SK-N-MC (cell line): ENCODE measurements at regions not wholly inside any gene's neighbourhood (a gene's known extent, or its start where the extent isn't known, plus 50 kb on each side); places are given as distances from the start of the nearest gene placed in this dataset.

Experiments used
- DNase-seq: peaks from one replicate; pipeline ENCODE4 v3.0.0-alpha.2; 2011; ENCODE audit warnings: low read depth, low spot score
- H3K27ac ChIP-seq: fragments of 200-600 bp; sonication (generic); 2 replicates; pipeline ENCODE4 v1.5.1; 2016; ENCODE audit warnings: mixed run types
- H3K36me3 ChIP-seq: fragments of 200-600 bp; sonication (generic); 2 replicates; pipeline ENCODE4 v1.6.1; 2017; ENCODE audit warnings: antibody characterized with exemption, low read length, mixed read lengths; ENCODE audit not compliant: insufficient read depth
- H3K4me3 ChIP-seq: fragments of 200-600 bp; sonication (generic); 2 replicates; pipeline ENCODE4 v1.5.1; 2016
- H3K9ac ChIP-seq: fragments of 200-600 bp; sonication (generic); 2 replicates; pipeline ENCODE4 v1.8.0; 2017; ENCODE audit warnings: mixed run types, mixed read lengths; ENCODE audit not compliant: insufficient read length
- H3K9me3 ChIP-seq: fragments of 200-600 bp; sonication (generic); 2 replicates; pipeline ENCODE4 v1.6.1; 2017; ENCODE audit warnings: low read depth, mild to moderate bottlenecking, antibody characterized with exemption, low read length, moderate library complexity, mixed read lengths
- EZH2 ChIP-seq: fragments of 200-600 bp; sonication (generic); IDR thresholded peaks from one replicate; pipeline ENCODE4 v1.6.1; 2017; ENCODE audit warnings: antibody characterized with exemption
- FOXP2 ChIP-seq: optimal IDR thresholded peaks from 2 replicates; pipeline ENCODE3; 2011; ENCODE audit warnings: mild to moderate bottlenecking, moderate library complexity; ENCODE audit not compliant: insufficient read depth; ENCODE audit errors: extremely low read length, control extremely low read depth
- POLR2AphosphoS5 ChIP-seq: IDR thresholded peaks from 2 replicates; pipeline ENCODE4 v1.6.1; 2012; ENCODE audit warnings: mild to moderate bottlenecking, low read depth, low read length, borderline replicate concordance

DNA sequence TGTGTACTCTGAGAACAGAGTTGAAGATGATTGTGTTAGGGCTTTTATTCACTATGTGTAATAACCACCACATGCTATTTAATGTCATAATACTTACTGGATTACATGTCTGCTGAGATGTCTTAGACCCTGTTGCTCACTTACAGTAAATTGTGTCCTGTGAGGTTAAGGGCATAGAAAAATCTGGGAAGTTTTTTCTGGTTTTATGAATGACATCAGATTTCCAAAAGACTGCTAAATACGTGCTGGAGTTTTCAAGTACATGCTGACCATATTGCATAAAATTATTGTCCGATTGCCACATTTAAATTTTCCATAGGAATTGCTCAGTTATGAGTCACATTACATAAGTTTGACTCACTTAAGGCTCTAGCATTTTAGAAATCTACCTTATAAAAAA lies 96.7 kb upstream of the COL5A2 start:
- no peak overlapping the region; the same call in 1 of the 2 replicates for H3K4me3 ChIP-seq
- DNase-seq: no peak
- H3K9me3 ChIP-seq: no peaks in the 10 kb centered on the region
- peak overlapping the region; percentile 46 for H3K9ac ChIP-seq
- TF ChIP-seq EZH2 (no peak), POLR2AphosphoS5 (no peak)
- peak overlapping the region; percentile 8; the same call in 1 of the 2 replicates for H3K27ac ChIP-seq
- no peaks in the 10 kb centered on the region for H3K36me3 ChIP-seq

DNA sequence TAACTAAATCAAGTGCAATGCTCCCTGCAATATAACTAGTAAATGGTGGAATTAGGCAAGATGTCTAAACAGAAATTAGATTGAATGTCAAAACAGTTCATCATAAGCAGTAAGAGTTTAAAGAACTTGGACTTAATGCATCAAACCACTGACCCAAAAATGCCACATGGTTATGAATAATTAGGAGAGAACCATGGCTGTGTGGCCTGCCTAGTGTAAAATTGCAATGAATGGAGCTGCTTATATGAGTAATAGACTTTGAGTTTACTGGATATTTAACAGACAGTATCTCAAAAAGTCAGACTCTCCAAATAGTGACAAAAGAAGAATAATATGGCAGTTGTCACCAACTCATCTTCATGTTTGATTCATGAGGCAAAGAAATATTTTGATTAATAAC lies 101.6 kb upstream of the COL5A2 start:
- Histone ChIP-seq H3K36me3 (no peaks in the 10 kb centered on the region), H3K9me3 (no peaks in the 10 kb centered on the region), H3K9ac (no peak overlapping the region), H3K27ac (no peak overlapping the region), H3K4me3 (no peak overlapping the region)
- no peak for DNase-seq
- TF ChIP-seq POLR2AphosphoS5: no peak
- TF ChIP-seq EZH2: no peak
- TF ChIP-seq FOXP2: no peak

- H3K9ac ChIP-seq: no peak overlapping the region
- no peak for TF ChIP-seq FOXP2
- TF ChIP-seq EZH2: no peak
- TF ChIP-seq POLR2AphosphoS5: no peak
- no peak for DNase-seq
- H3K9me3 ChIP-seq: no peaks in the 10 kb centered on the region
- H3K27ac ChIP-seq: no peak overlapping the region
- no peak overlapping the region for H3K4me3 ChIP-seq
- no peaks in the 10 kb centered on the region for H3K36me3 ChIP-seq
Measured at GRCh38 chr2:189285349-189285748, 105.8 kb upstream of the COL5A2 start.

DNA sequence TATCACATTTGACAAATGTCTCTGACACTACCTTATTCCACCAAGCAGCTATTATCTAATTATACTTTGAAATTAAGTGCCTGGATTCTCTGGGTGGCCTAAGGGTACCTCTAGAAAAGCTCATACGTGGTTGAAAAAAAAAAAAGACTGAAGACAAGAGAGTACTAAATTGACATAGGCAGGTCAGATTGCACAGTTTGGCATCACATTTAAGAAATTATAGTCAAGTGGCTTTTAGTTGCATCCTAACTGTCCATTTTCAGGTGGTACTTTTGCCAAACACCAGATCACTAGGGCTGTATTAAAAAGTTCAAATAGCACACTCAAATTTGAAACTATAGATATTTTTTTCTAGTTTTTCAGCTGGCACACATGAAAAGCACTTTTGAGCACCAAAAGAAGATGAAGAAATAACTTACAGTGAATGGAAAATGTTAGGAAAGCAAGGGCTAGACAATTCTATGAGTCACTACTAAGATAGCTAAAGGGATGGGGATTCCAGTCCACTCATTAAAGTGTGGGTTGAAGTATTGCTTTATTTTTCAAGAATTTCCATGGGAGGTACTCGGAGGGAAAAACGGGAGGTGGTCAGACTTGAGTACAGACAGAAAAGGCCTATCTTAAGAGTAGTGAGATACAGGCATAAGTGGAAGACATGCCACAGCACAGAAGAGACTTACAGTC lies 106.5 kb upstream of the COL5A2 start:
- TF ChIP-seq POLR2AphosphoS5 (no peak), FOXP2 (no peak), EZH2 (no peak)
- peak overlapping the region; percentile 32; the same call in 1 of the 2 replicates for H3K27ac ChIP-seq
- H3K36me3 ChIP-seq: no peaks in the 10 kb centered on the region
- H3K4me3 ChIP-seq: no peak overlapping the region
- DNase-seq: no peak
- H3K9me3 ChIP-seq: no peaks in the 10 kb centered on the region; the same call in 1 of the 2 replicates
- no peak overlapping the region for H3K9ac ChIP-seq

DNA sequence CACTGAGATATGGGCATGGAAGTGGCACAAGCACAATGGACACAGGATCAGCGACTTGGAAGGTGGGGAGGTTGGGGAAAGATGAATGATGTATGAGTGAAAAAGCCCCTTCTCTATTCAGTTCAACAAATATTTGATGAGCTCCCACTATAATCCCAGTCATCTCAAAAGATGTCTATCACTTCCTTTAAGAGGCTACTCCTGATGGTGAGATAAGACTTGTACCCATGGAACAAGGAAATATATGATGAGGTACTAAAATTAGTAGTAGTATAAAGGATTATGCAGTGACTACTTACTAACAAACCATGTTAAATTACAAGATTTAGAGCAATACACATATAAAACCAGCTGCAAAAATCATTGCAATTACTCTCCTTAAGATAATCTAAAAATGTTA lies 107.8 kb upstream of the COL5A2 start:
- H3K27ac ChIP-seq: 0 out of 2 replicates have a peak overlapping the region, but pooled peaks have one; percentile 71
- TF ChIP-seq FOXP2 (no peak), EZH2 (no peak), POLR2AphosphoS5 (no peak)
- DNase-seq: no peak
- peaks cover 4% of the 10 kb centered on the region; the same call in 1 of the 2 replicates for H3K9me3 ChIP-seq
- no peak overlapping the region for H3K4me3 ChIP-seq
- no peak overlapping the region for H3K9ac ChIP-seq
- H3K36me3 ChIP-seq: no peaks in the 10 kb centered on the region

DNA sequence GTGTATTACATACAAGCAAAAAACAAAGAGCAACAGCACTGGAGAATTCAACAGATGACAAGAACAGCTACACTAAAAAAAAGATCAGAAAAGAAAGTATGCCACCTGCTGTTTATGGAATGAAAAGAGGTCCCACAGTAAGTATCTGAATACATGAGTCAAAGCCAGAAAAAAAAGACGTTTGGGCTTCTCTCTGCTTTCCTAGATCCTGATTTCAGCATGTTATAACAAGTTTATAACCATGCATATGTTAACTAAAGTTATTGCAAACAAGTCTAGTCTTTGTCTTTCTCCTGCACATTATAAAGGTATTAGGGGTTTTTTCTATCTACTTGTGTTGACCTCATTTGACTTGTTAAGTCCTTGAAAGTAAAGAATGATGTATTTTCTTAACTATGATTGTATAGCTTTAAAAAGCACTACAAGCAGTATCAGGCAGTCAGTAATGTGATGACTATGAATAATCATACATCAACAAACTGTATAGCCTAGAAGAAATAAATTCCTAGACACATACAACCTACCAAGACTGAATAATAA lies 108.5 kb upstream of the COL5A2 start:
- Histone ChIP-seq H3K4me3 (peak overlapping the region; percentile 37; the same call in 1 of the 2 replicates), H3K9me3 (peaks cover 4% of the 10 kb centered on the region; the same call in 1 of the 2 replicates), H3K9ac (no peak overlapping the region), H3K27ac (peak overlapping the region; percentile 71), H3K36me3 (no peaks in the 10 kb centered on the region)
- TF ChIP-seq POLR2AphosphoS5: no peak
- peak; percentile 63 for DNase-seq

GRCh38 chr2:189291460-189291859 lies 111.9 kb upstream of the COL5A2 start:
- no peak overlapping the region for H3K27ac ChIP-seq
- no peak overlapping the region for H3K4me3 ChIP-seq
- TF ChIP-seq FOXP2: no peak
- no peak for TF ChIP-seq POLR2AphosphoS5
- TF ChIP-seq EZH2: no peak
- H3K9me3 ChIP-seq: peaks cover 4% of the 10 kb centered on the region; the same call in 1 of the 2 replicates
- no peak overlapping the region for H3K9ac ChIP-seq
- no peaks in the 10 kb centered on the region for H3K36me3 ChIP-seq
- no peak for DNase-seq

- no peak for TF ChIP-seq EZH2
- no peak for TF ChIP-seq POLR2AphosphoS5
- no peak for TF ChIP-seq FOXP2
- no peaks in the 10 kb centered on the region for H3K36me3 ChIP-seq
- peaks cover 4% of the 10 kb centered on the region; the same call in 1 of the 2 replicates for H3K9me3 ChIP-seq
- DNase-seq: no peak
- no peak overlapping the region for H3K4me3 ChIP-seq
- no peak overlapping the region for H3K27ac ChIP-seq
- H3K9ac ChIP-seq: no peak overlapping the region
Measured at GRCh38 chr2:189293164-189293563, 113.6 kb upstream of the COL5A2 start.

GRCh38 chr2:189297446-189297845 lies 117.9 kb upstream of the COL5A2 start:
- no peak for DNase-seq
- H3K27ac ChIP-seq: no peak overlapping the region
- TF ChIP-seq FOXP2 (no peak), POLR2AphosphoS5 (no peak), EZH2 (no peak)
- H3K4me3 ChIP-seq: no peak overlapping the region
- H3K36me3 ChIP-seq: no peaks in the 10 kb centered on the region
- no peak overlapping the region for H3K9ac ChIP-seq
- H3K9me3 ChIP-seq: no peaks in the 10 kb centered on the region
